T-helper 2 cell (primary cell): ENCODE measurements at regions not wholly inside any gene's neighbourhood (a gene's known extent, or its start where the extent isn't known, plus 50 kb on each side); places are given as distances from the start of the nearest gene placed in this dataset.
"Not testable (repeated sequence)": the region's sequence is repeated elsewhere in the genome, so short reads cannot be mapped to it uniquely, and the experiment has no call there.

Experiments
- DNase-seq, 5 experiments: peaks; one replicate each; pipeline versions ENCODE4 v3.0.0 to v3.0.0-alpha.2; 2012 to 2022

GRCh38 chr1:222470252-222470805 lies 77.6 kb downstream of the HHIPL2 start:
- not testable (repeated sequence) for DNase-seq

GRCh38 chr1:222466150-222466865 lies 81.6 kb downstream of the HHIPL2 start:
- DNase-seq: no peak

GRCh38 chr1:222465211-222466041 lies 82.5 kb downstream of the HHIPL2 start:
- DNase-seq: peak; percentile 57 to 75 (median 64)

DNA sequence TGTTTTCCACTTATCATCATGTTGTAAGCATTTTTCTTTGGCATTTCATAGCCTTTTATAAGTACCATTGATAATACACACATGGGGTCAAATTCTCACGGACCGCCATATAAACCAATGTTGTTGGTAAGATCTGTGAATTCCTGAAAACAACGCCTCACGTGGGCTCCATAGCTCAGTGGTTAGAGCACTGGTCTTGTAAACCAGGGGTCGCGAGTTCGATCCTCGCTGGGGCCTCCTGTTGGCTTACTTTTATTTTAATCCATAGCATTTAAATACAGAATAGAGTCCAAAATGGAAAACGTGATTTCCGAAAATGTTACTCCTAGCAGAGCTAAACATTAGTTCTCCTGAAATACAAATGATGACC lies 83.1 kb downstream of the HHIPL2 start:
- peak in 4 of 5 experiments; percentile 47 to 63 (median 53) for DNase-seq

DNA sequence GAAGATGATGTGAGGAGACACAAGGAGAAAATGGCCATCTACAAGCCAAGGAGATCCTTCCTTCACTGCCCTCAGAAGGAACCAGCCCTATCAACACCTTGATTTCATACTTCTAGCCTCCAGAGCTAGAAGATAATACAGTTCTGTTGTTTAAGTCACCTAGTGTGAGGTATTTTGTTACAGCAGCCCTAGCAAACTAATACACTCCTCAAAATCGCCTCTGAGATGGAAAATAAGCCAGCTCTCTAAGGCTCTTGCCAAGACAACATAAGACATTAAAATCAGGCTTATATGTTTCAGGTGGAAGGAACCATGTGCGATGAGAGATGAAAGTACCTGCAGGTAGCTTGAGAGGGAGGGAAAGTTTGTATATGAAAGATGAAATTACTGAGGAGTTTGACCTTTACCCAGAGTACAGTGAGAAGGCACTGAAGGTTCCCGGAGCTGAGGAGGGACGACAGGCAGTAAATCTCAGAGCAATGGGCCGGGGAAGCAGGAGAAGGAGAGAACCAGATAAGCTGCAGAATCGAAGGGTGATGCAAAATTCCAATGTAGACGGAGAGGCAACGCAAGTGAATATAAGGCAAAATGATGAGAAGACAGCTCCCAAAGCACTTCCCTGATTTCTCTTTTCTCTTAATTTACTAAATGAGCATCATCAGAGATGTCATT lies 84.7 kb downstream of the HHIPL2 start:
- no peak for DNase-seq

DNA sequence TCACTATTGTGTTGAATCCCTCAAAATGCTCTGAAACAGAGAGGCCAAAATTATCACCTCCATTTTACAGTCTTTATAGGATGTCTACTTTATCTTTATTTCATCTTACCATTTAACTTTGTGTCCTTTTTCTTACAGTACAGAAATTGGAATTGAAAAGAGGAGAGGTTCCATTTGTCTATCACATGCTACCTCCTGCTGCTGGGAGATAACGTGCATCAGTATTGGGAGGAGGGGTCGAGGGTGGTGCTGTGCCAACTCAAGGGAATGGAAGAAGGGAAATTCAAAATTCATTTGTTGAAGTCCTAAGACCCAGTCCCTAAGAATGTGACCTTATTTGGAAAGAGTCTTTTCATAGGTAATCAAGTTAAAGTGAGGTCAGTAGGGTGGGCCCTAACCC lies 85.3 kb downstream of the HHIPL2 start:
- DNase-seq: no peak

- DNase-seq: no peak
Measured at GRCh38 chr1:222461941-222462340, 86.0 kb downstream of the HHIPL2 start.

GRCh38 chr1:222459652-222460051 lies 88.3 kb downstream of the HHIPL2 start:
- DNase-seq: no peak

DNA sequence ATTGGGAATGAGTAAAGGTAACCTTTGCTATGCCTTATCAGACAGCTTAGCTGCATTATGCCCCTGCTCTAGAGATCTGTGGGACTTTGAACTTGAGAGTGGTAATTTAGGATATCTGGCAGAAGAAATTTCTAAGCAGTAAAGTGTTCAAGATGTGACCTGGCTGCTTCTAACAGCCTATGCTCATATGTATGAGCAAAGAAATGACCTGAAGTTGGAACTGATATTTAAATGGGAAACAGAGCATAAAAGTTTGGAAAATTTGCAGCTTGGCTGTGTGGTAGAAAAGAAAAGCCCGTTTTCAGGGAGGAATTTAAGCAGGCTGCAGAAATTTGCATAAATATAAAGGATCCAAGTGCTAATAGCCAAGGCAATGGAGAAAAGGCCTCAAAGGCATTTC lies 90.4 kb downstream of the HHIPL2 start:
- no peak for DNase-seq

- DNase-seq: no peak
Measured at GRCh38 chr1:222457084-222457483, 90.8 kb downstream of the HHIPL2 start.

GRCh38 chr1:222455188-222455879 lies 92.6 kb downstream of the HHIPL2 start:
- peak; percentile 44 to 80 (median 63) for DNase-seq

GRCh38 chr1:222454782-222455181 lies 93.1 kb downstream of the HHIPL2 start:
- DNase-seq: no peak

DNA sequence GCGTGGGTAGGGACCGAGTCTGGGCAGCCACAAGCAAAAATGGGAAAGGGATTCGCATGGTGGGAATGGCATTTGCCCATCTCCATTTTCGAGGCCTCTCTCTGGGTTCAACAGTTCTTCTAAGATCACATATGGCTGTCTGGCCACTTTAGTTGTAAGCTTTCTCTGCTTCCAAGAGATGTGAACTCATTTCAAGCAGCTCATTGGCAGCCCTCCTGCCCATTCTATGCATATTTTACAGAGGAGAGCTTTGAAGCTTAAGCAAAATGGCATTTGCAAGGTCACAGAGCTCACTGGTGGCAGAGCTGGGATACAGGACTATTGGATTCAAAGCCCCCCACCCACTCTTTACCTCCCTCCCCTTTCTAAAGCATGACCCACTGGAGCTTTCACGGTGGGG lies 93.7 kb downstream of the HHIPL2 start:
- DNase-seq: no peak

DNA sequence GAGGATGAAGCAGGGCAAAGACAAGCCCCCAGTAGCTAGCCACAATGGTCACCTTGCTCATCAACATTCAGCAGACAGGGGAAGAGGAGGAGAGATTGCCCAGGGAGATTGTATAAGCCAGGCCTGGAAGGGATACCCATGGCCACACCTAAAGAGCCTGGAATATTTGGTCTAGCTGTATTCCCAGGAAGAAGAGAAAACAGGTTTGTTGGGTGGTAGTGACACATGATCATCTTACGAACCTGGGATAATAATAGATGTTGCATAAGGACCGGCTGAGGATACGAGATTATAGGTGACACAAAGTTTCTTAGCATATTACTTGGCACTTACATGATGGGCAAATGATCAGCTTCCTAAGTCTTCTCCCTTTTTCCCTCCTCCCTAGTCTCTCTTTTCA lies 95.9 kb downstream of the HHIPL2 start:
- DNase-seq: no peak

GRCh38 chr1:222443566-222443965 lies 104.3 kb downstream of the HHIPL2 start:
- DNase-seq: no peak

DNA sequence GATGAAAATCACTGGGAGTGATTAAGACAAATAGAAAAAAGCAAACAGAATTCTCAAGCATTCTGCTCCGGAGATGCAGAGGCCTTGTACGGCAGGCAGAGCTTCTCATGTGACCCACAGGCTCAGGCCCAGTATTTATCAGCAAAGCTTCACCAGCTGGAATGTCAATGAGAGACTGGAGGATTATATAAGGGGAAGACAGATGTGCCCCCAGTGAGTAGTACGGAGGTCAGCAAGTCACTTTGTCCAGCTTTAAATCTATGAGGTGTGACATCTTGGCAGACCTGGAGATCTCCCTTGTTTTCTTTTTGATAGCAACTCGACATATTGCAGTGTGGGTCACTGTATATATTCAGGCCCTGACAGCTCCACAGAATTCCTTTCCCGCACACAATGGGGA lies 106.8 kb downstream of the HHIPL2 start:
- no peak for DNase-seq

GRCh38 chr1:222424826-222425225 lies 123.1 kb downstream of the HHIPL2 start:
- DNase-seq: no peak

DNA sequence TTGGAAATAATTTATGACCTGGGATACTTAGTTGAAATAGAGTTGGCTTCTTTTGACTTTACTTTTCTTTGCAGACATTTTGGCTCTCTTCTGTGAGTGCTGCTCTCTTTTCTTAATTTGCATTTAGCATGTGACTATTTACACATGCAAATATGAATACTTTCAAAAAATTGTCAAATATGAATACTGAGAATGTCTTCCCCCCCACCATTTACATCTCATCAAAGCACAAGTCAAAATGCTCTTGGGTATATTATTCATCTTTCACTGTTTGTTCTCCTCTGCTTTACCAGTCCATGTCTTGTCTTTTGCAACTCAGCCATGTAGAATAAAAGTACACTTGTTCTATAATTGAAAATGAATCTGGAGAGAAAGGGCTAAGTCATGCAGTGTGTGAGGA lies 126.5 kb downstream of the HHIPL2 start:
- DNase-seq: no peak

GRCh38 chr1:222420633-222421032 lies 127.3 kb downstream of the HHIPL2 start:
- peak in 2 of 5 experiments; percentile 24 to 77 for DNase-seq

DNA sequence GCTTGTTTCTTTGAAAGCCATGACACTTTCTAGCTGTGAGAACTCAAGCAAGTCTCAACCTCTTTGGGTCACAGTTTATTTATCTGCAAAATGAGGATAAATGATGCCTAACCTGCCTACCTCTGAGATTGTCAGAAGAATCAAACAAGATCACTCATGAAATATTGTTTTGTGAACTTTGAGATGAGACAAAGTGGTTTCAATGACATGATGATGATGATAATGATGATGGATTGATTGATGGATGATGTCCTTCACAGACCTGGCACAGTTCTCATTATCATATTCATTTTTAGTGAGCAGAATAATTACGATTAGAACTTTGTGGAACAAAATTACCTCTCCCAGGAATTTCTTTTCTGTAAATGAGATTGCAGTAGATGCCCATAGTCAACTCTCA lies 129.2 kb downstream of the HHIPL2 start:
- no peak for DNase-seq

- no peak for DNase-seq
Measured at GRCh38 chr1:222417264-222417663, 130.6 kb downstream of the HHIPL2 start.

DNA sequence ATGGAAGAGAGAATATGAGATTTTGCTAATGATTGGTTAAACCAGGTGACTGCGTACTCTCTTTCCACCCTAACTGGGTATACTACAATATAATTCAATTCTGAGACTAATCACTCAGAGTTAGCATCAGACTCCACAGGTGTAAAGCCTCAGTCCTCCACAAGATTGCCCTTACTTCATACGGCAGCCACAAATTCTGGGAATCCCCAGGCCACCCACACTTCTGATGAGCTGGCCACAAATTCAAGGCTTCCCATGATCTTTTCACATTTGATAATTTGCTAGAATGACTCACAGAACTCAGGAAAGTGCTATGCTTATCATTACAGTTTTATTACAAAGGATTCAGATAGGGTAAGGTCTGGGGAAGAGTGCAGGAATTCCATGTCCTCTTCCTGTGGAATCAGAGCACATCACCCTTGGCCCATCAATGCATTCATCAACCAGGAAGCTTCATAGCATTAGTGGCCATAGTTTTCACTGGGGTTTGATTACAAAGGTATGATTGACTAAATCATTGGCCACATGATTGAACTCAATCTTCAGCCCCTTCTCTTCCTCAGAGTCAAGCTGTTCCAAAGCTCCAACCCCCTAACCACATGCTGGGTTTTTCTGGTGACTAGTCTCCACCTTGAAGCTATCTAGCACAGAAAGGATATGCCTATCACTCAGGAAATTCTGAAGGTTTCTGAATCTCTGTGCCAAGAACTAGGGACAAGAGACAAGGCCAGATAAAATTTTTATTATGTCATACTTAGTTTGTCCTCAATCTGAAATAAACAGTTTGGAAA lies 131.7 kb downstream of the HHIPL2 start:
- peak in 1 of 5 experiments; percentile 15 for DNase-seq
